IPS-NIHi7 (cell line): ENCODE measurements at regions not wholly inside any gene's neighbourhood (a gene's known extent, or its start where the extent isn't known, plus 50 kb on each side); places are given as distances from the start of the nearest gene placed in this dataset.

ENCODE experiments used
- DNase-seq: peaks from one replicate; pipeline ENCODE4 v3.0.0; 2012; ENCODE audit warnings: mixed read lengths; ENCODE audit errors: extremely low spot score

DNA sequence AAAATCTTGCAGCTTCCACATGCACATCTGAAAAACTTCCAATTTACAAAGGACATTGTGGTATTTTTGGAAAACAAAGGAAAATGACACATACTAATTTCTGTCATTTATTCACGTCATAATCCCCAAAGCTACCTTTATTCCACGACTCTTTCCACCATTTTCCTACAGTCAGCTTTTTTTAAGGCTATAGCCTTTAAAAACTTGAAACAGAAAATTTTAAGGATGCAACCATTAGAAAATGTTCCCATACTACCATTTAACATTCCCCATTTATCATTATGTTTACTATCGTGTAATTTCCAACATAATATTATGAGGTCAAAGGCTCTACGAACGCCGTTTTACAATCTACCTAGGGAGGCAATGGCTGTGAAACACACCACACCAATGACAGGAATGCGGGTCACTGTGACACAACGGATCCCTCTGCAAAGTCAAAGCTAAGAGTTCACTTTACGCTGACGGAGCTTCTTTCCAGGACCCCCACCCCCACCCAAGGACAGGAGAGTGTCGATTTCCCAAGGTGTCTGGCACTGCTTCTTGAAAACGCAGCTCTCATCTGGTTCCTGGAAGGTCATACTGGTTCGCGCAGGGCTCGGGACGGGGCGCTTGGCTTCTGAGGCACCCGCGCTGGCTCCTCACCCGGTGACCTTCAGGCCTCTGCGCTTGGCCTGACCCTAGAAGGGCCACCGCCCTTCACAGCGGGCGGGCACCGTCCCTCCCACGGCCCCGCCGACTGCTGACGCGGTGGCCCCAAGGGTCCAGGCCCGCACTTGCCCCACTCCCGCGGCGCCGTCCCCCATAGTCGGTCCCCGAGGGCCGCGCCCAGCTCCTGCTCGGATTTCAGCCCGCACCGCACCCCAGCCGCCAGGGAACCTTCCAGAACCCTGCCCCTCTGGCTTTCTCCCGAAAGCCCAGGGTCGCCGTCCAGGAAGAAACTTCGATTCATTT lies 50.5 kb upstream of the ATF3 start:
- DNase-seq: peak; percentile 54

DNA sequence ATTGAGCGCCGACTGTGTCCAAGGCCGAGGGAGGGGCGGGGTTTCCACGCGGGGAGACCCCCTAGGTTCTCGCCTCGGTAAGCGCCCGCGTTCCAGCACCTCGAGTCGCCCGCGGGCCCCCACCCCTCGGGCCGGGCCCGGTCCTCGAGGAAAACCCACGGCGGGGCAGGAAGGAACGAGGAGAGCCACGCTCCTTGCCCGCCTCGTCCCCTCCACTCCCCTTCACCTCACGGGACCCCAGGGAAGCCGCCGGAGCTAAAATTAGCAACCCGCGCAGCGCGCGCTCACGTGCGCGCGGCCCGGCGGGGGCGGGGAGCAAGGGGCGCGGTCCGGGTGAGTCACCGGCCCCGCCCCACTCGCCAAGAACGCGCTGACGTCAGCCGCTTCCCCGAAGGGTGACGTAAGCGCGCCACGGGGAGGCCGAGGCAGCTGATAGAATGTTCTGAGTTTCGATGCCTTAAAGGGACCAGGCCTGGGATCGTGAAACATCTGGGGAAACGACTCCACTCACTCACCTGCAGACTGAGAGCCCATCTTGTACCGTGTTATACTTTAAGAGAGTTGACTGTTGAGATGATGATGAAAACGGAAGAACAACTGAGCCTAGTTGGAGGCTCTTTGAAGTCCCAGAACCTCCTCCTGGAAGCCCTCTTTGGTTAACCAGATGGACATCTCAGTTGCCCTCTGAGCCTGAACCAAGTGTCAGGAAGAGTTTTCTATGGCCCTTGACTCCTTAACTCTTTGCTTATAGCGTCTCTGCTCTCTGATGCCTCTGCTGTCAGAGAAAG lies 49.7 kb upstream of the ATF3 start:
- DNase-seq: peak; percentile 96
